Activated CD4-positive, alpha-beta T cell treated with anti-CD3 and anti-CD28 coated beads, Interleukin-2, amount 10 ng/mL, durations not matched to agents 24 days and 14 days (primary cell): ENCODE measurements at regions not wholly inside any gene's neighbourhood (a gene's known extent, or its start where the extent isn't known, plus 50 kb on each side); places are given as distances from the start of the nearest gene placed in this dataset.
A peak's percentile ranks its signal among the peaks of the same experiment; 100 is the strongest.
"Not testable (repeated sequence)": the region's sequence is repeated elsewhere in the genome, so short reads cannot be mapped to it uniquely, and the experiment has no call there.

ENCODE experiments used
- DNase-seq: peaks from one replicate; pipeline ENCODE4 v3.0.0; 2022
- H3K27ac Mint-ChIP-seq: one replicate; pipeline ENCODE4 v1.8.0; 2022; ENCODE audit warnings: mild to moderate bottlenecking, mixed read lengths
- H3K27me3 Mint-ChIP-seq: one replicate; pipeline ENCODE4 v1.8.0; 2022; ENCODE audit warnings: mixed read lengths
- H3K36me3 Mint-ChIP-seq: one replicate; pipeline ENCODE4 v1.8.0; 2022; ENCODE audit warnings: low read depth, mild to moderate bottlenecking, mixed read lengths
- H3K4me1 Mint-ChIP-seq: one replicate; pipeline ENCODE4 v1.8.0; 2021; ENCODE audit warnings: mixed read lengths
- H3K4me3 Mint-ChIP-seq: one replicate; pipeline ENCODE4 v1.8.0; 2022; ENCODE audit warnings: mild to moderate bottlenecking, moderate library complexity, mixed read lengths
- H3K9me3 Mint-ChIP-seq: one replicate; pipeline ENCODE4 v1.8.0; 2021; ENCODE audit warnings: mixed read lengths
- intact Hi-C: fragments of 100-400 bp; cut with micrococcal nuclease; formaldehyde crosslinking; loops from one replicate; pipeline ENCODE4 v1.15.1; 2023

GRCh38 chr6:137678451-137678850 lies 184.3 kb upstream of the OLIG3 start:
- DNase-seq, result no peak
- peaks cover 56% of the 10 kb centered on the region for H3K4me1 Mint-ChIP-seq
- H3K27me3 Mint-ChIP-seq, result peaks cover 1% of the 10 kb centered on the region
- H3K4me3 Mint-ChIP-seq, result peak overlapping the region; percentile 6
- peaks cover 8% of the 10 kb centered on the region for H3K36me3 Mint-ChIP-seq
- peaks cover 4% of the 10 kb centered on the region for H3K9me3 Mint-ChIP-seq
- intact Hi-C loops, result loop anchor here (1.0 kb wide), 4 partner anchors 21 to 195 kb away; no protein-coding TSS in a partner anchor
- H3K27ac Mint-ChIP-seq, result peak overlapping the region; percentile 80

GRCh38 chr6:137680705-137681346 lies 186.2 kb upstream of the TNFAIP3 start:
- Mint-ChIP-seq H3K27ac (peak overlapping the region; percentile 61), H3K9me3 (peaks cover 4% of the 10 kb centered on the region), H3K4me3 (peak overlapping the region; percentile 22), H3K36me3 (peaks cover 8% of the 10 kb centered on the region), H3K27me3 (no peaks in the 10 kb centered on the region), H3K4me1 (peaks cover 61% of the 10 kb centered on the region)
- DNase-seq, result no peak
- intact Hi-C loops, result loop anchor here (1.0 to 5.0 kb wide), 2 partner anchors 224 to 246 kb away; no protein-coding TSS in a partner anchor

- peak overlapping the region; percentile 62 for H3K27ac Mint-ChIP-seq
- intact Hi-C loops, result loop anchor here (1.0 to 5.0 kb wide), 2 partner anchors 224 to 246 kb away; no protein-coding TSS in a partner anchor
- H3K36me3 Mint-ChIP-seq, result peaks cover 8% of the 10 kb centered on the region
- no peak for DNase-seq
- H3K4me1 Mint-ChIP-seq, result peaks cover 59% of the 10 kb centered on the region
- H3K27me3 Mint-ChIP-seq, result no peaks in the 10 kb centered on the region
- H3K4me3 Mint-ChIP-seq, result no peak overlapping the region
- peaks cover 8% of the 10 kb centered on the region for H3K9me3 Mint-ChIP-seq
Observed at GRCh38 chr6:137681445-137682009, 185.5 kb upstream of the TNFAIP3 start.

GRCh38 chr6:137682658-137683057 lies 184.4 kb upstream of the TNFAIP3 start:
- intact Hi-C loops, result loop anchor here (5.0 kb wide), 1 partner anchor 245 kb away; no protein-coding TSS in a partner anchor
- not testable (repeated sequence) for H3K27me3 Mint-ChIP-seq, H3K27ac Mint-ChIP-seq, DNase-seq, H3K36me3 Mint-ChIP-seq, H3K4me3 Mint-ChIP-seq
- Mint-ChIP-seq H3K4me1 (peaks cover 50% of the 10 kb centered on the region), H3K9me3 (peaks cover 12% of the 10 kb centered on the region)

GRCh38 chr6:137683916-137684315 lies 183.1 kb upstream of the TNFAIP3 start:
- DNase-seq, result no peak
- Mint-ChIP-seq H3K27ac (no peak overlapping the region), H3K4me1 (peaks cover 45% of the 10 kb centered on the region), H3K9me3 (peaks cover 12% of the 10 kb centered on the region), H3K36me3 (peaks cover 8% of the 10 kb centered on the region), H3K27me3 (peaks cover 2% of the 10 kb centered on the region), H3K4me3 (no peak overlapping the region)
- intact Hi-C loops, result loop anchor here (1.0 to 5.0 kb wide), 2 partner anchors 13 to 243 kb away; no protein-coding TSS in a partner anchor

- peaks cover 8% of the 10 kb centered on the region for H3K36me3 Mint-ChIP-seq
- peaks cover 2% of the 10 kb centered on the region for H3K27me3 Mint-ChIP-seq
- H3K4me3 Mint-ChIP-seq, result no peak overlapping the region
- intact Hi-C loops, result no loop called here
- no peak overlapping the region for H3K27ac Mint-ChIP-seq
- H3K4me1 Mint-ChIP-seq, result peaks cover 38% of the 10 kb centered on the region
- peaks cover 15% of the 10 kb centered on the region for H3K9me3 Mint-ChIP-seq
- DNase-seq, result no peak
Observed at GRCh38 chr6:137685798-137686375, 181.2 kb upstream of the TNFAIP3 start.

GRCh38 chr6:137687818-137688217 lies 179.2 kb upstream of the TNFAIP3 start:
- Mint-ChIP-seq H3K27me3 (peaks cover 2% of the 10 kb centered on the region), H3K9me3 (peaks cover 19% of the 10 kb centered on the region), H3K27ac (no peak overlapping the region), H3K4me3 (no peak overlapping the region), H3K36me3 (peaks cover 6% of the 10 kb centered on the region), H3K4me1 (peaks cover 28% of the 10 kb centered on the region)
- no peak for DNase-seq
- intact Hi-C loops, result no loop called here

- intact Hi-C loops, result no loop called here
- Mint-ChIP-seq H3K4me3 (no peak overlapping the region), H3K9me3 (peaks cover 19% of the 10 kb centered on the region), H3K4me1 (peaks cover 28% of the 10 kb centered on the region), H3K27ac (peak overlapping the region; percentile 15), H3K36me3 (peaks cover 2% of the 10 kb centered on the region), H3K27me3 (peaks cover 2% of the 10 kb centered on the region)
- no peak for DNase-seq
Observed at GRCh38 chr6:137688230-137688971, 178.7 kb upstream of the TNFAIP3 start.

- DNase-seq, result no peak
- peaks cover 2% of the 10 kb centered on the region for H3K36me3 Mint-ChIP-seq
- intact Hi-C loops, result no loop called here
- peaks cover 26% of the 10 kb centered on the region for H3K4me1 Mint-ChIP-seq
- peaks cover 19% of the 10 kb centered on the region for H3K9me3 Mint-ChIP-seq
- H3K27me3 Mint-ChIP-seq, result peaks cover 2% of the 10 kb centered on the region
- no peak overlapping the region for H3K4me3 Mint-ChIP-seq
- no peak overlapping the region for H3K27ac Mint-ChIP-seq
Observed at GRCh38 chr6:137689377-137689776, 177.7 kb upstream of the TNFAIP3 start.

- no peak for DNase-seq
- peaks cover 22% of the 10 kb centered on the region for H3K4me1 Mint-ChIP-seq
- intact Hi-C loops, result no loop called here
- no peak overlapping the region for H3K4me3 Mint-ChIP-seq
- peaks cover 2% of the 10 kb centered on the region for H3K27me3 Mint-ChIP-seq
- H3K36me3 Mint-ChIP-seq, result peaks cover 2% of the 10 kb centered on the region
- H3K9me3 Mint-ChIP-seq, result peaks cover 19% of the 10 kb centered on the region
- H3K27ac Mint-ChIP-seq, result no peak overlapping the region
Observed at GRCh38 chr6:137690034-137690433, 177.0 kb upstream of the TNFAIP3 start.

- intact Hi-C loops, result no loop called here
- no peak overlapping the region for H3K27ac Mint-ChIP-seq
- H3K4me3 Mint-ChIP-seq, result no peak overlapping the region
- H3K9me3 Mint-ChIP-seq, result peaks cover 19% of the 10 kb centered on the region
- peaks cover 23% of the 10 kb centered on the region for H3K4me1 Mint-ChIP-seq
- no peak for DNase-seq
- peaks cover 2% of the 10 kb centered on the region for H3K36me3 Mint-ChIP-seq
- peaks cover 2% of the 10 kb centered on the region for H3K27me3 Mint-ChIP-seq
Observed at GRCh38 chr6:137690721-137691120, 176.3 kb upstream of the TNFAIP3 start.

- intact Hi-C loops, result no loop called here
- no peak for DNase-seq
- Mint-ChIP-seq H3K27me3 (no peaks in the 10 kb centered on the region), H3K4me3 (no peak overlapping the region), H3K9me3 (peaks cover 11% of the 10 kb centered on the region), H3K4me1 (peaks cover 30% of the 10 kb centered on the region), H3K36me3 (peaks cover 2% of the 10 kb centered on the region), H3K27ac (no peak overlapping the region)
Observed at GRCh38 chr6:137692308-137692707, 174.8 kb upstream of the TNFAIP3 start.

GRCh38 chr6:137692806-137693205 lies 174.3 kb upstream of the TNFAIP3 start:
- H3K4me1 Mint-ChIP-seq, result peaks cover 30% of the 10 kb centered on the region
- H3K9me3 Mint-ChIP-seq, result peaks cover 11% of the 10 kb centered on the region
- no peak overlapping the region for H3K27ac Mint-ChIP-seq
- H3K4me3 Mint-ChIP-seq, result no peak overlapping the region
- no peaks in the 10 kb centered on the region for H3K27me3 Mint-ChIP-seq
- peaks cover 2% of the 10 kb centered on the region for H3K36me3 Mint-ChIP-seq
- intact Hi-C loops, result no loop called here
- no peak for DNase-seq

GRCh38 chr6:137693711-137694110 lies 173.3 kb upstream of the TNFAIP3 start:
- no peak overlapping the region for H3K27ac Mint-ChIP-seq

More at GRCh38 chr6:137693711-137694110, 173.3 kb upstream of the TNFAIP3 start:
- peaks cover 11% of the 10 kb centered on the region for H3K9me3 Mint-ChIP-seq
- no peak overlapping the region for H3K4me3 Mint-ChIP-seq
- intact Hi-C loops, result no loop called here
- H3K4me1 Mint-ChIP-seq, result peaks cover 32% of the 10 kb centered on the region
- peaks cover 2% of the 10 kb centered on the region for H3K36me3 Mint-ChIP-seq
- DNase-seq, result no peak
- H3K27me3 Mint-ChIP-seq, result no peaks in the 10 kb centered on the region
